Sigmoid colon (tissue), 6 donors: ENCODE measurements at regions not wholly inside any gene's neighbourhood (a gene's known extent, or its start where the extent isn't known, plus 50 kb on each side); places are given as distances from the start of the nearest gene placed in this dataset.

ENCODE experiments used
- DNase-seq: peaks from one replicate; pipeline ENCODE4 v3.0.0-alpha.2; 2019
- H3K27ac ChIP-seq, 4 donors: fragments of 200-600 bp; sonication (generic); one replicate each; pipeline ENCODE4 v1.5.1; 2016 to 2019; ENCODE audit warnings: mild to moderate bottlenecking in 1 of 4
- H3K27me3 ChIP-seq, 3 donors: fragments of 200-600 bp; sonication (generic); one replicate each; pipeline ENCODE4 v1.5.1; 2019; ENCODE audit warnings: mild to moderate bottlenecking in 1 of 3
- H3K36me3 ChIP-seq, 4 donors: fragments of 200-600 bp; sonication (generic); one replicate each; pipeline ENCODE4 v1.5.1; 2016 to 2019
- H3K4me1 ChIP-seq, 4 donors: fragments of 200-600 bp; sonication (generic); one replicate each; pipeline ENCODE4 v1.5.1; 2017 to 2019
- H3K4me3 ChIP-seq, 4 donors: fragments of 200-600 bp; sonication (generic); one replicate each; pipeline ENCODE4 v1.5.1; 2017 to 2019; ENCODE audit warnings: mild to moderate bottlenecking in 2 of 4, moderate library complexity in 1 of 4
- H3K9me3 ChIP-seq, 4 donors: fragments of 200-600 bp in 3 of 4; sonication (generic) in 3 of 4; one replicate each; pipeline versions ENCODE4 v1.5.1 to v1.6.1; 2013 to 2019
- EP300 ChIP-seq, 4 donors: sonication (generic); formaldehyde crosslinking; IDR thresholded peaks; one replicate each; pipeline ENCODE4 v1.6.1; 2017; ENCODE audit warnings: antibody characterized with exemption in 4 of 4
- POLR2A ChIP-seq, 2 donors: fragments of 450-650 bp; IDR thresholded peaks; one replicate each; pipeline ENCODE4 v1.6.1; 2016; ENCODE audit warnings: antibody characterized with exemption in 2 of 2, mild to moderate bottlenecking in 2 of 2, moderate library complexity in 2 of 2
- POLR2AphosphoS5 ChIP-seq, 4 donors: sonication (generic); formaldehyde crosslinking; IDR thresholded peaks; one replicate each; pipeline ENCODE4 v1.6.1; 2017; ENCODE audit warnings: antibody characterized with exemption in 4 of 4
- WGBS, 2 donors: extraction: QIAGEN DNeasy Blood & Tissue Kit; methylation state at CpG; one replicate each; pipeline ENCODE4 v1.1.7; 2013; 5-methylcytosine and 5-hydroxymethylcytosine counted together
- intact Hi-C: fragments of 100-400 bp; cut with DNase I; formaldehyde crosslinking; loops from one replicate; pipeline ENCODE4 v1.15.1; 2023
- TF ChIP-seq, protein P1 (sequence below), 4 experiments: fragments of 450-650 bp in 3 of 4; fragments of 200-600 bp in 1 of 4; IDR thresholded peaks; one replicate each; pipeline ENCODE4 v1.5.1; 2016 to 2019; ENCODE audit warnings: antibody characterized with exemption in 4 of 4, mild to moderate bottlenecking in 3 of 4, moderate library complexity in 2 of 4
- donor health status: healthy with polysubstance abuse.
- donor health status: healthy.

DNA sequence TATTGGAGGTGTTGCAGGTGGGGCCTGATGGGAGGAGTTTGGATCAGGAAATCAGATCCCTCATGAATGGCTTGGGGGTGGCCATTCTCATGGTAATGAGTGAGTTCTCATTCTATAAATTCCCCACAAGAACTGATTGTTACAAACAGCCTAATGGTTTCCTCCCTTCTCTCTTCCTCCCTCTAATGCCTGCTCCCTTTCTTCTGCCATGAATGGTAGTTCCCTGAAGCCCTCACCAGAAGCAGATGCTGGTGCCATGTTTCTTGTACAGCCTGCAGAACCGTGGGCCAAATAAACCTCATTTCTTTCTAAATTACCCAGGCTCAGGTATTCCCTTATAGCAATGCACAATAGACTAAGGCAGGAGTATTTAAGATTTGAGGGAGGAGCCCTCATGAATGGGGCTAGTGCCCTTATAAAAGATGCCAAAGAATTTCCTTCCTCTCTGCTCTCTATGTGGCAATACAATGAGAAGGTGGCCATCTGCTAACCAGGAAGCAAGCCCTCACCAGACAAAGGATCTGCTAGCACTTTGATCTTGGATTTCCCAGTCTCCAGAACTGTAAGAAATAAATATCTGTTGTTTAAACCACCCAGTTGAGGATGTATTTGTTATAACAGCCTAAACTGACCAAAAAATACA, 251.8 kb downstream of the ZEB2 start:
- 83 to 93% methylated on average over 1 of the region's 1 CpG for WGBS, 2 donors
- no peak overlapping the region for H3K4me3 ChIP-seq
- no peaks in the 10 kb centered on the region for H3K27me3 ChIP-seq
- DNase-seq: no peak
- no peaks in the 10 kb centered on the region for H3K4me1 ChIP-seq
- TF ChIP-seq, protein P1, sequence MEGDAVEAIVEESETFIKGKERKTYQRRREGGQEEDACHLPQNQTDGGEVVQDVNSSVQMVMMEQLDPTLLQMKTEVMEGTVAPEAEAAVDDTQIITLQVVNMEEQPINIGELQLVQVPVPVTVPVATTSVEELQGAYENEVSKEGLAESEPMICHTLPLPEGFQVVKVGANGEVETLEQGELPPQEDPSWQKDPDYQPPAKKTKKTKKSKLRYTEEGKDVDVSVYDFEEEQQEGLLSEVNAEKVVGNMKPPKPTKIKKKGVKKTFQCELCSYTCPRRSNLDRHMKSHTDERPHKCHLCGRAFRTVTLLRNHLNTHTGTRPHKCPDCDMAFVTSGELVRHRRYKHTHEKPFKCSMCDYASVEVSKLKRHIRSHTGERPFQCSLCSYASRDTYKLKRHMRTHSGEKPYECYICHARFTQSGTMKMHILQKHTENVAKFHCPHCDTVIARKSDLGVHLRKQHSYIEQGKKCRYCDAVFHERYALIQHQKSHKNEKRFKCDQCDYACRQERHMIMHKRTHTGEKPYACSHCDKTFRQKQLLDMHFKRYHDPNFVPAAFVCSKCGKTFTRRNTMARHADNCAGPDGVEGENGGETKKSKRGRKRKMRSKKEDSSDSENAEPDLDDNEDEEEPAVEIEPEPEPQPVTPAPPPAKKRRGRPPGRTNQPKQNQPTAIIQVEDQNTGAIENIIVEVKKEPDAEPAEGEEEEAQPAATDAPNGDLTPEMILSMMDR (IDR thresholded peaks at IDR 0.05): no peak
- TF ChIP-seq POLR2A (IDR thresholded peaks at IDR 0.05) (no peak), EP300 (IDR thresholded peaks at IDR 0.05) (no peak), POLR2AphosphoS5 (IDR thresholded peaks at IDR 0.05) (no peak)
- H3K36me3 ChIP-seq: no peaks in the 10 kb centered on the region
- no peaks in the 10 kb centered on the region for H3K9me3 ChIP-seq
- no peak overlapping the region for H3K27ac ChIP-seq
- intact Hi-C loops: no loop called here

DNA sequence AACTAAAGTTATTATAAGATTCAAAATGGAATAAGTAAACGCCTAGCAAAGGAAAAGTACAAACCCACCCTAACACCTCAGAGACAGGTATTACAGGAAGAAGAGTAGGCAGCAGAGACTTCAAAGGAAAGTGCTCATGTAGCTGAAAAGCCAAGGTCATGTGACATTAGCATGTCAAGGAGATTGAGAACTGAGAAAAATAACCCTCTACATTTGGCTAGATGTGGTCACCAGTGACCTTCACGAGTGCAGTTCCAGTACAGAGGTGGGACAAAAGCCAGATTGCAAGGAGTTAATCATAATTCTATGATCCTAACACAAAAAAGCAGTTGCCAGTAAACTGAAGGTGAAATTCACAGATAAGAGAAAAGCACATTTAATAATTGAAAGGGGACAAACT, 252.7 kb downstream of the ZEB2 start:
- 54 to 82% methylated on average over 2 of the region's 2 CpGs for WGBS, 2 donors
- no peak for TF ChIP-seq EP300 (IDR thresholded peaks at IDR 0.05)
- TF ChIP-seq, protein P1 (IDR thresholded peaks at IDR 0.05): no peak
- TF ChIP-seq POLR2A (IDR thresholded peaks at IDR 0.05): no peak
- no peak for TF ChIP-seq POLR2AphosphoS5 (IDR thresholded peaks at IDR 0.05)

GRCh38 chr2:144265654-144266053, 254.3 kb downstream of the ZEB2 start:
- intact Hi-C loops: no loop called here
- Histone ChIP-seq H3K27ac (no peak overlapping the region), H3K4me1 (no peaks in the 10 kb centered on the region), H3K27me3 (no peaks in the 10 kb centered on the region), H3K36me3 (no peaks in the 10 kb centered on the region), H3K9me3 (no peaks in the 10 kb centered on the region), H3K4me3 (no peak overlapping the region)
- DNase-seq: no peak
- TF ChIP-seq POLR2AphosphoS5 (IDR thresholded peaks at IDR 0.05) (no peak), POLR2A (IDR thresholded peaks at IDR 0.05) (no peak), EP300 (IDR thresholded peaks at IDR 0.05) (no peak)
- TF ChIP-seq, protein P1 (IDR thresholded peaks at IDR 0.05): no peak
- WGBS, 2 donors: 97 to 98% methylated on average over 3 of the region's 3 CpGs

More for the DNA sequence above, 252.7 kb downstream of the ZEB2 start:
- DNase-seq: no peak
- H3K27ac ChIP-seq: no peak overlapping the region
- no peaks in the 10 kb centered on the region for H3K36me3 ChIP-seq
- no peak overlapping the region for H3K4me3 ChIP-seq
- no peaks in the 10 kb centered on the region for H3K4me1 ChIP-seq
- H3K9me3 ChIP-seq: no peaks in the 10 kb centered on the region
- no peaks in the 10 kb centered on the region for H3K27me3 ChIP-seq
- intact Hi-C loops: no loop called here

GRCh38 chr2:144261966-144262365, 258.0 kb downstream of the ZEB2 start:
- Histone ChIP-seq H3K27ac (no peak overlapping the region), H3K4me1 (no peaks in the 10 kb centered on the region), H3K4me3 (no peak overlapping the region), H3K36me3 (no peaks in the 10 kb centered on the region), H3K27me3 (no peaks in the 10 kb centered on the region), H3K9me3 (peaks cover 0 to 8% (median 3%) of the 10 kb centered on the region in 4 donors)
- no peak for DNase-seq
- TF ChIP-seq, protein P1 (IDR thresholded peaks at IDR 0.05): no peak
- no peak for TF ChIP-seq POLR2AphosphoS5 (IDR thresholded peaks at IDR 0.05)
- TF ChIP-seq EP300 (IDR thresholded peaks at IDR 0.05): no peak
- no peak for TF ChIP-seq POLR2A (IDR thresholded peaks at IDR 0.05)
- 89 to 96% methylated on average over 2 of the region's 2 CpGs for WGBS, 2 donors
- intact Hi-C loops: no loop called here

- no peaks in the 10 kb centered on the region for H3K27me3 ChIP-seq
- H3K36me3 ChIP-seq: no peaks in the 10 kb centered on the region
- peaks cover 0 to 8% (median 3%) of the 10 kb centered on the region in 4 donors for H3K9me3 ChIP-seq
- no peak overlapping the region for H3K27ac ChIP-seq
- no peak overlapping the region for H3K4me3 ChIP-seq
- no peaks in the 10 kb centered on the region for H3K4me1 ChIP-seq
- intact Hi-C loops: no loop called here
- DNase-seq: no peak
- TF ChIP-seq POLR2AphosphoS5 (IDR thresholded peaks at IDR 0.05) (no peak), EP300 (IDR thresholded peaks at IDR 0.05) (no peak), POLR2A (IDR thresholded peaks at IDR 0.05) (no peak)
- TF ChIP-seq, protein P1 (IDR thresholded peaks at IDR 0.05): no peak
- WGBS, 2 donors: 65 to 84% methylated on average over 2 of the region's 2 CpGs
Measured at GRCh38 chr2:144261336-144261735, 258.6 kb downstream of the ZEB2 start.
